ENCODE measurements at regions not wholly inside any gene's neighbourhood (a gene's known extent, or its start where the extent isn't known, plus 50 kb on each side); places are given as distances from the start of the nearest gene placed in this dataset.

DNA sequence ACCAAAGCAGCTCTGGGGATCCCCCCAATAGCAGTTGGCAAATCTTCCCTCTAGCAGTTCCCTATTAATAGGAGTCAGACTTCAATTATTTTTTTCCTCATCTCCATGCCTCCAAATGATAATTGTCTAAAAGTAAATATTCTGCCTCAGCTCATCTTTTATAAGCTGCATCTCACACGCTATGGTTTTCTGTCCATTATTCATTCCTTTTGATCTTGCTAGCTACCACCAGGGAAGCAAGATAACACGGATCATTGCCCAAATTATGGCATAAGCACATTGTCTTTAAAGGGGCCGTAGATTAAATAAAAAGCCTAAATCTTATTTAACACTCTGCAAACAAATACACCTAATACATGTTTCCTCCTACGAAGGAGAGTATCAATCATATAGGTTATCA lies 670.8 kb upstream of the FLRT2 start:
- Histone ChIP-seq H3K27ac (ENCODE audit: low read depth in 1 of 2, low read length in 1 of 2) (no peak overlapping the region), H3K4me3 (ENCODE audit: low read length in 2 of 2) (no peak overlapping the region), H3K27me3 (ENCODE audit: control insufficient read depth in 2 of 2, insufficient read depth in 1 of 2, low read length in 1 of 2) (no peaks in the 10 kb centered on the region), H3K9me3 (ENCODE audit: control insufficient read depth in 2 of 2, insufficient read depth in 1 of 2, low read length in 1 of 2) (no peaks in the 10 kb centered on the region), H3K36me3 (ENCODE audit: control insufficient read depth in 2 of 2, insufficient read depth in 2 of 2, low read length in 1 of 2) (no peaks in the 10 kb centered on the region), H3K4me1 (ENCODE audit: control insufficient read depth in 2 of 2, insufficient read depth in 2 of 2, low read length in 2 of 2) (no peaks in the 10 kb centered on the region)
- DNase-seq (ENCODE audit: low read depth in 6 of 9, low spot score in 9 of 9), result no peak
- 94% methylated on average over 4 of the region's 4 CpGs for WGBS

DNA sequence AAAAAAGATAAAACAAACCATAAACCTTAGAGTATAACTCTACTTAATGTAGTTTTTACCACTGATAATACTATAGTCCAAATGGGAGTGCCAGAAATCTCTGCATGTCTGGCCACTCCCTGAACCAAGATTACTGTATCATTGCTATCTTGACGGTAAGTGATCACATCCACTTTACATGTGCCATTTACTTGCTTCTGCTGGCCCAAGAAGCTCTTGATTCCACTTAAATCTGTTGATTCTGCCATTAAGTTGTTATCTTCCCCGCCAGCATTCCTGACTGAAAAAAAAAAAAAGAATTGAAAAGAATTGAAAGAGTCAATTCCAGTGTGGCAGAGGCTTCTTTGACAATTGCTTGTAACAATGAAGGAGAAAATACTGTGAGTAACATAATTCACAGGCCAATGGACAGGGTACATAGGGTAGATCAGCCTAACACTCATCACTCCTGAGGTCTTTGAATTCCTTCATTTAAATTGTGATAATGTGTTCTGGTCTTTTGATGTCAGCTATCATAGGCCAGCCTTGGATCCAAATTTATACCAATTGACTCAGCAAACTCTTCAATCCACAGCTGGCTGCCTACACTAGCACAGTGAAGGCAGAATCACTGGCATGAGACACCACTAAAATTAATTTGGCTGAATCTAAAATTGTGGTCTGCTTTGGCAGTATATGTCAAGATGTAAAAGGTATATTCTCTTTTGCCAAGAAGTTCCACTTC lies 665.2 kb upstream of the FLRT2 start:
- Histone ChIP-seq H3K4me1 (ENCODE audit: control insufficient read depth in 2 of 2, insufficient read depth in 2 of 2, low read length in 2 of 2) (no peaks in the 10 kb centered on the region), H3K4me3 (ENCODE audit: low read length in 2 of 2) (no peak overlapping the region), H3K27me3 (ENCODE audit: control insufficient read depth in 2 of 2, insufficient read depth in 1 of 2, low read length in 1 of 2) (no peaks in the 10 kb centered on the region), H3K27ac (ENCODE audit: low read depth in 1 of 2, low read length in 1 of 2) (no peak overlapping the region), H3K36me3 (ENCODE audit: control insufficient read depth in 2 of 2, insufficient read depth in 2 of 2, low read length in 1 of 2) (no peaks in the 10 kb centered on the region), H3K9me3 (ENCODE audit: control insufficient read depth in 2 of 2, insufficient read depth in 1 of 2, low read length in 1 of 2) (no peaks in the 10 kb centered on the region)
- no peak for DNase-seq (ENCODE audit: low read depth in 6 of 9, low spot score in 9 of 9)
- 91% methylated on average over 2 of the region's 2 CpGs for WGBS

DNA sequence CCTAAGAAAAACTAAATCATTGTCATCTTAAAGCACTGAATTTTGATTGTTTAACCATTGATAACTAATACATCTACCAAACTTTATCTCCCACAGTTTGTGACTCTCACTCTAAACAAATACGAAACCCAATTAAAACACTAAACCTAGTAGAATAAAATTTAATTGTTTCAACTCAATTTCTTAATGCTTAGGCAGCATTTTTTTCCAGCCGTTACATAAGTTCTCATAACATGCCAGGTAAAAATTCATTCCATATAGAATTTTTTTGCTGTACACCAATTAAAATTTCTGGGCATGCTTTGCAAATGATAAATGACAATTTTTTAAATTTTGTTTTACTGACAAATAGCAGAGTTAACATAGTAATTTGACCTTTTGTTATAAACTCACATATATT lies 658.2 kb upstream of the FLRT2 start:
- H3K4me3 ChIP-seq (ENCODE audit: low read length in 2 of 2), result no peak overlapping the region
- WGBS, result 94% methylated on average over 2 of the region's 2 CpGs

DNA sequence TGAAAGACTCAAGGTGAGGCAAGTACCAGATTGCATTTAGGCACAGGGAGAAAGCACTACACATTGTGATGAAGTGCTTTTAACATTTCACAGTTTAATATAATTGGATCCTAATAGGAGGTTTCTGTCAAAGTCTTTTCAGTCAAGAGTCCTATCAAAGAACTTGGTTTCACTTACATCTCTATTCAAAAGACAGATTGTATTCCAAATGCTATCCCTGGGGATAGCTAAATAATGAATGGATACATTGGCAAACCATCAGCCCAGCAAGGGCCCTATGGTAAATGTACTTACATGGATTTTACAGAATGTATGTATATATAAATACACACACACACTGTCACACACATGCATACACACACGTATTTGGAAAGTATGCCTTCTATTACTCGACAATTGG lies 655.5 kb upstream of the FLRT2 start:
- no peak for DNase-seq (ENCODE audit: low read depth in 6 of 9, low spot score in 9 of 9)
- no peaks in the 10 kb centered on the region for H3K27me3 ChIP-seq (ENCODE audit: control insufficient read depth in 2 of 2, insufficient read depth in 1 of 2, low read length in 1 of 2)
- no peaks in the 10 kb centered on the region for H3K4me1 ChIP-seq (ENCODE audit: control insufficient read depth in 2 of 2, insufficient read depth in 2 of 2, low read length in 2 of 2)
- H3K4me3 ChIP-seq (ENCODE audit: low read length in 2 of 2), result no peak overlapping the region
- no peaks in the 10 kb centered on the region for H3K36me3 ChIP-seq (ENCODE audit: control insufficient read depth in 2 of 2, insufficient read depth in 2 of 2, low read length in 1 of 2)
- 97% methylated on average over 2 of the region's 2 CpGs for WGBS
- no peaks in the 10 kb centered on the region for H3K9me3 ChIP-seq (ENCODE audit: control insufficient read depth in 2 of 2, insufficient read depth in 1 of 2, low read length in 1 of 2)
- no peak overlapping the region for H3K27ac ChIP-seq (ENCODE audit: low read depth in 1 of 2, low read length in 1 of 2)

More for the DNA sequence above, 658.2 kb upstream of the FLRT2 start:
- no peak for DNase-seq (ENCODE audit: low read depth in 6 of 9, low spot score in 9 of 9)
- H3K4me1 ChIP-seq (ENCODE audit: control insufficient read depth in 2 of 2, insufficient read depth in 2 of 2, low read length in 2 of 2), result no peaks in the 10 kb centered on the region
- no peaks in the 10 kb centered on the region for H3K36me3 ChIP-seq (ENCODE audit: control insufficient read depth in 2 of 2, insufficient read depth in 2 of 2, low read length in 1 of 2)
- no peaks in the 10 kb centered on the region for H3K9me3 ChIP-seq (ENCODE audit: control insufficient read depth in 2 of 2, insufficient read depth in 1 of 2, low read length in 1 of 2)
- H3K27me3 ChIP-seq (ENCODE audit: control insufficient read depth in 2 of 2, insufficient read depth in 1 of 2, low read length in 1 of 2), result no peaks in the 10 kb centered on the region
- no peak overlapping the region for H3K27ac ChIP-seq (ENCODE audit: low read depth in 1 of 2, low read length in 1 of 2)

DNA sequence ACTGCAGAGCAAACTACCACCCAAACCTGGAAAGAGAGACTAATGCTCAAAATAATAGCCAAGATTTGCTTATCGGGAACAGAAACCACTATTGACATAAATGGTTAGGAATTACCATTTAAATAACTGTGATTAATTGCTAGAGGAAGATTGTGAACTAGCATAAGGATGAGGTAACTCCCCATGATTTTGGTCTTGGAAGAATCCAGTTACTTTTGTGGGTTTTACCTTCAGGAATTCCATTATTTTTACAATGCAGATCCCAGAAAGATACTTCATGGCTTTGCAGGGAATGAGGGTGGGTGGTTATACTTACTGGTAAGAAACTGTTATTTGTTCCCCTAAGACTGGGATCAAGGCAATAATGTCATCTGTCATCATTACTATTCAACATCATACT lies 652.9 kb upstream of the FLRT2 start:
- Histone ChIP-seq H3K27me3 (ENCODE audit: control insufficient read depth in 2 of 2, insufficient read depth in 1 of 2, low read length in 1 of 2) (no peaks in the 10 kb centered on the region), H3K4me3 (ENCODE audit: low read length in 2 of 2) (no peak overlapping the region), H3K27ac (ENCODE audit: low read depth in 1 of 2, low read length in 1 of 2) (no peak overlapping the region), H3K9me3 (ENCODE audit: control insufficient read depth in 2 of 2, insufficient read depth in 1 of 2, low read length in 1 of 2) (no peaks in the 10 kb centered on the region), H3K4me1 (ENCODE audit: control insufficient read depth in 2 of 2, insufficient read depth in 2 of 2, low read length in 2 of 2) (no peaks in the 10 kb centered on the region), H3K36me3 (ENCODE audit: control insufficient read depth in 2 of 2, insufficient read depth in 2 of 2, low read length in 1 of 2) (no peaks in the 10 kb centered on the region)
- DNase-seq (ENCODE audit: low read depth in 6 of 9, low spot score in 9 of 9), result no peak
- 98% methylated on average over 1 of the region's 1 CpG for WGBS

DNA sequence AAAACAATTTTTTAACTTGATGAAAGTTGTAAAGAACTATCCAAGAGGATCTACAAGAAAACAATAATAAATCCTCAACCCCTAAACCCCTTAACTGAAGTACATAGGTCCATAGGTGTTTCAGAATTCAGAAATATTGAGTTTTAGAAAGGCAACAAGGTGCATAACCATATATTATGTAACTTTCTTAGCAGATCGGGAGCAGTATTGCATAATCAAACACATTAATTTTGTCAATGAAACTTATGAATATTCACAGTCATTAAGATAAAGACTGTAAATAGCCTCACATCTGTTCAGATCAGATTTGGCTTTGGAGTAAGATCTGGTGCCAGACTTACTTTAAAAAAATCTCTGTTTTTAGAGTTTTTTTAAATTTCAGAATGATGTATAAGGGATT lies 647.1 kb upstream of the FLRT2 start:
- Histone ChIP-seq H3K4me1 (ENCODE audit: control insufficient read depth in 2 of 2, insufficient read depth in 2 of 2, low read length in 2 of 2) (no peaks in the 10 kb centered on the region), H3K36me3 (ENCODE audit: control insufficient read depth in 2 of 2, insufficient read depth in 2 of 2, low read length in 1 of 2) (no peaks in the 10 kb centered on the region), H3K9me3 (ENCODE audit: control insufficient read depth in 2 of 2, insufficient read depth in 1 of 2, low read length in 1 of 2) (peaks cover 0 to 6% of the 10 kb centered on the region in 2 donors), H3K27ac (ENCODE audit: low read depth in 1 of 2, low read length in 1 of 2) (no peak overlapping the region), H3K27me3 (ENCODE audit: control insufficient read depth in 2 of 2, insufficient read depth in 1 of 2, low read length in 1 of 2) (no peaks in the 10 kb centered on the region), H3K4me3 (ENCODE audit: low read length in 2 of 2) (no peak overlapping the region)
- DNase-seq (ENCODE audit: low read depth in 6 of 9, low spot score in 9 of 9), result no peak
- WGBS, result 97% methylated on average over 1 of the region's 1 CpG

DNA sequence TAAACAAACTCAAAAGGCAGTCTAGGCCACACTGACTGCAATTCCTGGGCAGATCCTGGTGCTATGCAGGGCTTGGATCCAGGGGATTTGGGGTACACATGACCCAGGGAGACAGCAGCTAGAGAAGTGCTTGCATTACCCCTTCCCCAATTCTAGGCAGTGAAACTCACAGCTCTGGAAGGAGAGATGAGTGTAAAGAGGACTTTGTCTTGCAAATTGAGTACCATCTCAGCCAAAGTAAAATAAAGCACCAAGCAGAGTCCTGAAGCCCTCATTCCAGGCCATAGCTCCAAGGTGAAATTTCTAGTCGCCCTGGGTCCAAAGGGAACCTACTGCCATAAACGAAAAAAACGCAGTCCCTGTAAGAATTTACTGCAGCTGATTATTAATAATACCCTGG lies 644.9 kb upstream of the FLRT2 start:
- no peak for DNase-seq (ENCODE audit: low read depth in 6 of 9, low spot score in 9 of 9)
- 88% methylated on average over 3 of the region's 3 CpGs for WGBS
- Histone ChIP-seq H3K36me3 (ENCODE audit: control insufficient read depth in 2 of 2, insufficient read depth in 2 of 2, low read length in 1 of 2) (no peaks in the 10 kb centered on the region), H3K27ac (ENCODE audit: low read depth in 1 of 2, low read length in 1 of 2) (no peak overlapping the region), H3K4me1 (ENCODE audit: control insufficient read depth in 2 of 2, insufficient read depth in 2 of 2, low read length in 2 of 2) (no peaks in the 10 kb centered on the region), H3K9me3 (ENCODE audit: control insufficient read depth in 2 of 2, insufficient read depth in 1 of 2, low read length in 1 of 2) (peaks cover 0 to 6% of the 10 kb centered on the region in 2 donors), H3K27me3 (ENCODE audit: control insufficient read depth in 2 of 2, insufficient read depth in 1 of 2, low read length in 1 of 2) (no peaks in the 10 kb centered on the region), H3K4me3 (ENCODE audit: low read length in 2 of 2) (no peak overlapping the region)

DNA sequence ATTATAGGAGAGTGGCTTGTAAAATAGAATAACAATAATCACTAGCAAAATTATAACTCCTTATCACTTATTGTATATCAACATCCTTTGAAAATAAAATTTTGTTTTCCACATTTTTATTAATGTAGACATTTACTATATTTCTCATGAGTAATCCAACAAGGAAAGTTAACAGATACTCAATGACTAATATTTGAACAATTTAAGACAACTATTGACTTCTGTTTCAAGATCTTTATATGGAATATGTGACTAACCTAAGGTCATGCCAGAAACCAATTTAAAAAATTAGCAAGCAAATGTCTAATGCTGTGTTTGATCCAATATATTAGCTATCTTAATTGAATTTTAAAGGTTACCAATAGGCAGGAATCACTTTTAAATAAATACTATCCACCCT lies 638.5 kb upstream of the FLRT2 start:
- Histone ChIP-seq H3K27ac (ENCODE audit: low read depth in 1 of 2, low read length in 1 of 2) (no peak overlapping the region), H3K4me3 (ENCODE audit: low read length in 2 of 2) (no peak overlapping the region), H3K27me3 (ENCODE audit: control insufficient read depth in 2 of 2, insufficient read depth in 1 of 2, low read length in 1 of 2) (no peaks in the 10 kb centered on the region), H3K36me3 (ENCODE audit: control insufficient read depth in 2 of 2, insufficient read depth in 2 of 2, low read length in 1 of 2) (no peaks in the 10 kb centered on the region), H3K9me3 (ENCODE audit: control insufficient read depth in 2 of 2, insufficient read depth in 1 of 2, low read length in 1 of 2) (no peaks in the 10 kb centered on the region), H3K4me1 (ENCODE audit: control insufficient read depth in 2 of 2, insufficient read depth in 2 of 2, low read length in 2 of 2) (no peaks in the 10 kb centered on the region)
- DNase-seq (ENCODE audit: low read depth in 6 of 9, low spot score in 9 of 9), result no peak

DNA sequence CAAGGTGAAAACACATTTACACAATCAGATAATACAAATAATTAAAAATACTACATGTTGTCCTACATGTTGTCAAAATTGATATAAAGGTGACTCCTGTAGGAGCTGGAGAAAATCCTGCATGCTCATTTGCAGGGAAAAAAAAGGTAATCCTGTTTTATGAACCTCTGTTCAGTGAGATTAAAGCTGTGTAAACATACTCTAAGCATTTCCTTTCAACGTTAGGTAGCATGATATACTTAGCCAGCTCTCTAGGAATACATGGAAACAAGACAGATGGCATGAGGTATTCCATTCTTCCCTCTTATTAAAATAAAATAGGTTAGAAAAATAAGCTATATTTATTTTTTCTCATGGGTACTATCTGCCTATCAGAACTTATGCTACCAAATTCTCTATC lies 635.7 kb upstream of the FLRT2 start:
- Histone ChIP-seq H3K36me3 (ENCODE audit: control insufficient read depth in 2 of 2, insufficient read depth in 2 of 2, low read length in 1 of 2) (no peaks in the 10 kb centered on the region), H3K4me3 (ENCODE audit: low read length in 2 of 2) (no peak overlapping the region), H3K4me1 (ENCODE audit: control insufficient read depth in 2 of 2, insufficient read depth in 2 of 2, low read length in 2 of 2) (no peaks in the 10 kb centered on the region), H3K27ac (ENCODE audit: low read depth in 1 of 2, low read length in 1 of 2) (no peak overlapping the region), H3K9me3 (ENCODE audit: control insufficient read depth in 2 of 2, insufficient read depth in 1 of 2, low read length in 1 of 2) (no peaks in the 10 kb centered on the region), H3K27me3 (ENCODE audit: control insufficient read depth in 2 of 2, insufficient read depth in 1 of 2, low read length in 1 of 2) (no peaks in the 10 kb centered on the region)
- WGBS, result 56% methylated on average over 1 of the region's 1 CpG
- no peak for DNase-seq (ENCODE audit: low read depth in 6 of 9, low spot score in 9 of 9)

DNA sequence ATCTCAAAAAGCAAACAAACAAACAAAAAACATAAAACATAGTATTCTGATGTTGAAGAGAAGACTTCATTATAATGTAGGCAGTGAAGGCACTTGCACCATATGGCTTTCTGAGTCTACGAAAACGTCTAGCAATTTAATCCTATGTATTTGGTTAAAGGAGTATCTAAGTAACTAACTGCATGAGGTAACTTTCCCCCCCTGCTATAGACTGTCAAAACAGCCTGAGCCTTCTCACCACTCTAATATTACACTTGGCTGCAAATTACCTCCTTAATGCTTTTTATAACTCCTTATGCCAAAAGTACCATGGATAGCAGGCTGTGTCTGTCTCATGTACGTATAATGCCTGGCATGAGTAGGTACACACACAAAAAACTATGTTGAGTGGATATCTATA lies 607.6 kb upstream of the FLRT2 start:
- Histone ChIP-seq H3K27ac (ENCODE audit: low read depth in 1 of 2, low read length in 1 of 2) (no peak overlapping the region), H3K27me3 (ENCODE audit: control insufficient read depth in 2 of 2, insufficient read depth in 1 of 2, low read length in 1 of 2) (no peaks in the 10 kb centered on the region), H3K9me3 (ENCODE audit: control insufficient read depth in 2 of 2, insufficient read depth in 1 of 2, low read length in 1 of 2) (no peaks in the 10 kb centered on the region), H3K36me3 (ENCODE audit: control insufficient read depth in 2 of 2, insufficient read depth in 2 of 2, low read length in 1 of 2) (no peaks in the 10 kb centered on the region), H3K4me1 (ENCODE audit: control insufficient read depth in 2 of 2, insufficient read depth in 2 of 2, low read length in 2 of 2) (no peaks in the 10 kb centered on the region), H3K4me3 (ENCODE audit: low read length in 2 of 2) (no peak overlapping the region)
- DNase-seq (ENCODE audit: low read depth in 6 of 9, low spot score in 9 of 9), result no peak
- 80% methylated on average over 3 of the region's 3 CpGs for WGBS

All from thymus (tissue), 11 donors.